Ascending aorta (tissue), 2 donors: ENCODE measurements at regions not wholly inside any gene's neighbourhood (a gene's known extent, or its start where the extent isn't known, plus 50 kb on each side); places are given as distances from the start of the nearest gene placed in this dataset.

Experiments used
- DNase-seq, 2 donors: peaks; one replicate each; pipeline ENCODE4 v3.0.0-alpha.2; 2019; ENCODE audit warnings: low spot score in 2 of 2
- H3K27ac ChIP-seq, 2 donors: fragments of 200-600 bp; sonication (generic); one replicate each; pipeline ENCODE4 v1.5.1; 2016 to 2017; ENCODE audit warnings: mild to moderate bottlenecking in 1 of 2
- H3K27me3 ChIP-seq: fragments of 200-600 bp; sonication (generic); one replicate; pipeline ENCODE4 v1.5.1; 2017
- H3K36me3 ChIP-seq, 2 donors: fragments of 200-600 bp; sonication (generic); one replicate each; pipeline ENCODE4 v1.5.1; 2016
- H3K4me1 ChIP-seq, 2 donors: fragments of 200-600 bp; sonication (generic); one replicate each; pipeline ENCODE4 v1.5.1; 2016 to 2017; ENCODE audit warnings: mild to moderate bottlenecking in 1 of 2
- H3K4me3 ChIP-seq, 2 donors: fragments of 200-600 bp; sonication (generic); one replicate each; pipeline ENCODE4 v1.5.1; 2016 to 2017; ENCODE audit warnings: mild to moderate bottlenecking in 1 of 2
- H3K9me3 ChIP-seq, 2 donors: fragments of 200-600 bp; sonication (generic); one replicate each; pipeline ENCODE4 v1.5.1; 2016
- intact Hi-C: fragments of 100-400 bp; cut with DNase I; formaldehyde crosslinking; loops from one replicate; pipeline ENCODE4 v1.15.1; 2023
- TF ChIP-seq, protein P1 (sequence below), 3 experiments: fragments of 200-600 bp in 2 of 3; fragments of 450-650 bp in 1 of 3; sonication (generic) in 2 of 3; IDR thresholded peaks; one replicate each; pipeline ENCODE4 v1.5.1; 2016 to 2019; ENCODE audit warnings: antibody characterized with exemption in 3 of 3, mild to moderate bottlenecking in 1 of 3, moderate library complexity in 1 of 3

DNA sequence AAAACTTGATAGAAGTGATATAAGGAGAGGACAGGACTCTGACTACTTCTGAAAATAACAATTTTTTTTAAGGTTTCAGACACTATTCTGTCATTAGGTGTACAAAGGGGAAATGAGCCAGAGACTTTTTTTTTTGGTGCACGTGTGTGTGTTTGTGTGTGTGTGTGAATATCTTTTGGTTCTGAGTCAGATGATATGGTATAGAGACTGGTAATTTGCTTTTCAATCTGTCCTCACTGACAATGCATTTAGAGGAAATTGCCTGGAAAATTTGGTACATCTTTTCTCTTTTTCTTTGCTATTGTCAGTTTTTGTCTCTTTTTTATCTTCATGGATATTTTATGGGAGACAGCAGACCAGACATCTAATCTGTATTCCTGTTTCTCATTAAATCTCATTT is 59.3 kb downstream of the DDIT4L start:
- H3K4me1 ChIP-seq: no peaks in the 10 kb centered on the region
- no peaks in the 10 kb centered on the region for H3K27me3 ChIP-seq
- no peak for DNase-seq
- H3K36me3 ChIP-seq: no peaks in the 10 kb centered on the region
- intact Hi-C loops: no loop called here
- no peaks in the 10 kb centered on the region for H3K9me3 ChIP-seq
- H3K4me3 ChIP-seq: no peak overlapping the region
- no peak overlapping the region for H3K27ac ChIP-seq
- TF ChIP-seq, protein P1, sequence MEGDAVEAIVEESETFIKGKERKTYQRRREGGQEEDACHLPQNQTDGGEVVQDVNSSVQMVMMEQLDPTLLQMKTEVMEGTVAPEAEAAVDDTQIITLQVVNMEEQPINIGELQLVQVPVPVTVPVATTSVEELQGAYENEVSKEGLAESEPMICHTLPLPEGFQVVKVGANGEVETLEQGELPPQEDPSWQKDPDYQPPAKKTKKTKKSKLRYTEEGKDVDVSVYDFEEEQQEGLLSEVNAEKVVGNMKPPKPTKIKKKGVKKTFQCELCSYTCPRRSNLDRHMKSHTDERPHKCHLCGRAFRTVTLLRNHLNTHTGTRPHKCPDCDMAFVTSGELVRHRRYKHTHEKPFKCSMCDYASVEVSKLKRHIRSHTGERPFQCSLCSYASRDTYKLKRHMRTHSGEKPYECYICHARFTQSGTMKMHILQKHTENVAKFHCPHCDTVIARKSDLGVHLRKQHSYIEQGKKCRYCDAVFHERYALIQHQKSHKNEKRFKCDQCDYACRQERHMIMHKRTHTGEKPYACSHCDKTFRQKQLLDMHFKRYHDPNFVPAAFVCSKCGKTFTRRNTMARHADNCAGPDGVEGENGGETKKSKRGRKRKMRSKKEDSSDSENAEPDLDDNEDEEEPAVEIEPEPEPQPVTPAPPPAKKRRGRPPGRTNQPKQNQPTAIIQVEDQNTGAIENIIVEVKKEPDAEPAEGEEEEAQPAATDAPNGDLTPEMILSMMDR (IDR thresholded peaks at IDR 0.05): no peak

DNA sequence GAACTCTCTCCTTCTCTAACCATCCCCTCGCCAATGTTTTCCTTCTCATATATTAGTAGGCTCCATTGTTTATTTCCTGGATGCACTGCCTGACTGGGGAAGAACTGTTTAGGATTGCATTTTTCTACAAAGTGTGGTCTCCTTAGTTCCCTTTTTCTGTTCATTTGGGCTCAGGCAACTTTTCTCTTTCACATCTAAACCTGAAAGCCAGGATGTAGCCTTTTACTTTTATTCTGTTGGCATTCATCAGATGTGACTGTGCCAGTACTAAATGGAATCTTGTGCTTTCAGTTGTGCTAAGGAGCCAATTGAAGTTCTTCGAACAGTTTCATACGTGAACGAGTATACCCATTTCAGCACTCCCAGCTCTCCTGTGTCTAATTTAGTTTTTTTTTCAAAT is 59.8 kb downstream of the DDIT4L start:
- no peaks in the 10 kb centered on the region for H3K36me3 ChIP-seq
- peaks cover 0 to 2% of the 10 kb centered on the region in 2 donors for H3K9me3 ChIP-seq
- H3K27ac ChIP-seq: no peak overlapping the region
- no peaks in the 10 kb centered on the region for H3K4me1 ChIP-seq
- intact Hi-C loops: no loop called here
- no peak for DNase-seq
- TF ChIP-seq, protein P1 (IDR thresholded peaks at IDR 0.05): no peak
- no peak overlapping the region for H3K4me3 ChIP-seq
- no peaks in the 10 kb centered on the region for H3K27me3 ChIP-seq

DNA sequence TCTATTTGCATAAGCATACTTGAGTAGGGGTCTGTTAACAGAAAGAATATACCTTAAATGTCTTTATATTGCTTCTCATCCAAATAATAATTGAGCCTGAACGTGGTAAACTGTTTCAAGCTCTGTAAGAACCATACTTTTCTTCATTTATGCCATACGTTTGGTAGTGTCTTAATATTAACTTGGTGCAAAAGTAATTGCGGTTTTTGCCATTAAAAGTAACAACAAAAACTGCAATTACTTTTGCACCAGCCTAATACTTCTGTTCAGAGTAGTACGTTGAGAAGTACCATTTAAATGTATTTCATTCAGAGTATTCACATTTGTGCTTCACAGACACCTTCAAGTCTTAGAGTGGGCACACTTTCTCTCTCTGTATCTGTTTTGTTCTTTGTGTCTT is 60.5 kb downstream of the DDIT4L start:
- intact Hi-C loops: no loop called here
- no peak for DNase-seq
- Histone ChIP-seq H3K4me1 (no peaks in the 10 kb centered on the region), H3K27ac (no peak overlapping the region), H3K9me3 (peaks cover 0 to 9% of the 10 kb centered on the region in 2 donors), H3K4me3 (no peak overlapping the region), H3K27me3 (no peaks in the 10 kb centered on the region), H3K36me3 (no peaks in the 10 kb centered on the region)
- TF ChIP-seq, protein P1 (IDR thresholded peaks at IDR 0.05): no peak

DNA sequence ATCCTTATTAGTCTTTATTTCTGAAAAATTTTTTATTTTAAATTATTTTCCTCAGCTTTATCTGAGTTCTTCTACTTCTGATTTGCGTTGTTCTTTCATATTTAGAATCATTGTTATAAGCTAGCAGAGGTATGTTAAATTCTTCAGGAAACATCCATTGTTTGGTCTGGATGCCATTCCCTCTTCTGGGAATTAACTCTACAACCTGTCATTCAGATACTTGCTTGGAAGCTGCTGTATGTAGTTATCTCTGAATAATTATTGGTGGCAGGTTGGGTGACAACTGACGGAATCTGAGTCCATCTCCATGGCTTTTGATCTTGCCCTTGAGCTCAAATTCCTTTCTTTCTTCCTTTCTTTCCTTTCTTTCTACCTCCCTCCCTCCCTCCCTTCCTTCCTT is 61.9 kb downstream of the DDIT4L start:
- H3K4me1 ChIP-seq: no peaks in the 10 kb centered on the region
- no peak overlapping the region for H3K27ac ChIP-seq
- H3K4me3 ChIP-seq: no peak overlapping the region
- H3K9me3 ChIP-seq: peaks cover 0 to 14% of the 10 kb centered on the region in 2 donors
- no peaks in the 10 kb centered on the region for H3K27me3 ChIP-seq
- no peaks in the 10 kb centered on the region for H3K36me3 ChIP-seq
- DNase-seq: no peak
- TF ChIP-seq, protein P1 (IDR thresholded peaks at IDR 0.05): no peak
- intact Hi-C loops: no loop called here

DNA sequence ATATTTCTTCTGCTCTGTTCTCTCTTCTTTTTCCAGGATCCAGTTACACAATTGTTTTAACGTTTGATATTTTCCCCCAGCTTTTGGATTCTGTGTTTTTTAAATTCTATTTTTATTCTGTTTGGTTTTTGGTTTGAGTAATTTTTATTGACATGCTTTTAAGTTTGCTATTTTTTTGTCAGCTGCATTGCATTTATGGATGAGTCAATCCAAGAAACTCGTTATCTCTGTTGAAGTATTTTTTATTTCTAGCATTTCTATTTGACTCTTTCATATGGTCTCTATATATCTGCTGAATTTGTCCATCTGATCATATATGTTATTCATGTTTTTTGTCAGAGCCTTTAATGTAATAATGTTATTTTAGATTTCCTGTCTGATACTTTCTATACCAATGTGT is 65.6 kb downstream of the DDIT4L start:
- TF ChIP-seq, protein P1 (IDR thresholded peaks at IDR 0.05): no peak
- DNase-seq: no peak
- Histone ChIP-seq H3K27ac (no peak overlapping the region), H3K4me3 (no peak overlapping the region), H3K27me3 (no peaks in the 10 kb centered on the region), H3K4me1 (no peaks in the 10 kb centered on the region), H3K9me3 (peaks cover 0 to 14% of the 10 kb centered on the region in 2 donors), H3K36me3 (no peaks in the 10 kb centered on the region)
- intact Hi-C loops: no loop called here

DNA sequence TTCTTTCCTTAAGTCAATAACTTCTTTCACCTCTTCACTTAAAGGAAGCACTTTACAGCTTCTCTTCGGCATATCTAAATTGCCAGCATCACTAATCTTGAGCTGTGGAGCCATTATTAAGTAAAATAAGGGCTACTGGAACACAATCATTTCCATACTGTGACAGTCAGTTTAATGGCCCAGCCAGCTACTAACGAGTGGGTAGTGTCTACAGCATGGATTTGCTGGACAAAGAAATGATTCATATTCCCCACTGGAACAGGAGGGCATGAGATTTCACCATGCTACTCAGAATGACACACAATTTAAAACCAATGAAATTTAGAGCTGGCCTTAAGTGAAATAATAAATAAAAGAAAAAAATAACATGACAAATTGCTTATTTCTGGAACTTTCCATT is 72.1 kb downstream of the DDIT4L start:
- intact Hi-C loops: no loop called here
- Histone ChIP-seq H3K27me3 (no peaks in the 10 kb centered on the region), H3K36me3 (no peaks in the 10 kb centered on the region), H3K4me1 (no peaks in the 10 kb centered on the region), H3K9me3 (no peaks in the 10 kb centered on the region), H3K4me3 (no peak overlapping the region), H3K27ac (no peak overlapping the region)
- no peak for DNase-seq
- TF ChIP-seq, protein P1 (IDR thresholded peaks at IDR 0.05): no peak
